Spinal cord (tissue), 9 donors: ENCODE measurements at regions not wholly inside any gene's neighbourhood (a gene's known extent, or its start where the extent isn't known, plus 50 kb on each side); places are given as distances from the start of the nearest gene placed in this dataset.

ENCODE experiments used
- DNase-seq, 6 donors: peaks; one replicate each; pipeline versions ENCODE4 v3.0.0 to v3.0.0-alpha.2; 2013 to 2015; ENCODE audit warnings: low spot score in 6 of 6, low read depth in 4 of 6
- H3K27ac ChIP-seq: one replicate; pipeline ENCODE4 v1.5.1; 2013; ENCODE audit warnings: low read depth, low read length, control low read depth
- H3K27me3 ChIP-seq: one replicate; pipeline ENCODE4 v1.6.1; 2013; ENCODE audit warnings: low read length; ENCODE audit not compliant: control insufficient read depth, insufficient read depth
- H3K36me3 ChIP-seq: one replicate; pipeline ENCODE4 v1.6.1; 2013; ENCODE audit warnings: low read length; ENCODE audit not compliant: control insufficient read depth, insufficient read depth
- H3K4me1 ChIP-seq: one replicate; pipeline ENCODE4 v1.6.1; 2013; ENCODE audit warnings: low read length; ENCODE audit not compliant: control insufficient read depth, insufficient read depth
- H3K4me3 ChIP-seq: one replicate; pipeline ENCODE4 v1.5.1; 2013; ENCODE audit warnings: low read depth, low read length, control low read depth
- H3K9me3 ChIP-seq: one replicate; pipeline ENCODE4 v1.6.1; 2013; ENCODE audit warnings: low read length; ENCODE audit not compliant: control insufficient read depth, insufficient read depth
- WGBS: methylation state at CpG from one replicate; pipeline ENCODE4 v1.1.5; 2013; ENCODE audit warnings: missing lambda C conversion rate; ENCODE audit not compliant: insufficient coverage; 5-methylcytosine and 5-hydroxymethylcytosine counted together
- donor health status: healthy.

GRCh38 chr21:32198384-32198783 lies 80.5 kb downstream of the MIS18A start:
- H3K4me1 ChIP-seq = peaks cover 10% of the 10 kb centered on the region
- no peaks in the 10 kb centered on the region for H3K9me3 ChIP-seq
- DNase-seq = peak in 1 of 6 donors; percentile 66
- H3K27me3 ChIP-seq = no peaks in the 10 kb centered on the region
- no peak overlapping the region for H3K4me3 ChIP-seq
- H3K36me3 ChIP-seq = no peaks in the 10 kb centered on the region
- no peak overlapping the region for H3K27ac ChIP-seq
- 67% methylated on average over 8 of the region's 8 CpGs for WGBS

GRCh38 chr21:32197896-32198295 lies 81.0 kb downstream of the MIS18A start:
- 50% methylated on average over 1 of the region's 2 CpGs for WGBS

GRCh38 chr21:32196001-32196400 lies 82.8 kb downstream of the MIS18A start:
- WGBS = 67% methylated on average over 1 of the region's 4 CpGs
- H3K27me3 ChIP-seq = no peaks in the 10 kb centered on the region
- H3K9me3 ChIP-seq = no peaks in the 10 kb centered on the region

More at GRCh38 chr21:32197896-32198295, 81.0 kb downstream of the MIS18A start:
- Histone ChIP-seq H3K9me3 (no peaks in the 10 kb centered on the region), H3K27ac (no peak overlapping the region), H3K27me3 (no peaks in the 10 kb centered on the region), H3K4me3 (no peak overlapping the region), H3K36me3 (no peaks in the 10 kb centered on the region), H3K4me1 (peaks cover 10% of the 10 kb centered on the region)
- peak in 3 of 6 donors; percentile 26 to 80 (median 35) for DNase-seq

GRCh38 chr21:32193098-32193465 lies 85.8 kb downstream of the MIS18A start:
- Histone ChIP-seq H3K36me3 (no peaks in the 10 kb centered on the region), H3K27ac (no peak overlapping the region), H3K4me1 (peaks cover 1% of the 10 kb centered on the region), H3K4me3 (no peak overlapping the region), H3K9me3 (peaks cover 2% of the 10 kb centered on the region), H3K27me3 (no peaks in the 10 kb centered on the region)
- 91% methylated on average over 3 of the region's 7 CpGs for WGBS
- no peak for DNase-seq

More at GRCh38 chr21:32196001-32196400, 82.8 kb downstream of the MIS18A start:
- Histone ChIP-seq H3K4me1 (peaks cover 10% of the 10 kb centered on the region), H3K4me3 (no peak overlapping the region), H3K27ac (no peak overlapping the region), H3K36me3 (no peaks in the 10 kb centered on the region)
- no peak for DNase-seq

GRCh38 chr21:32192291-32193097 lies 86.4 kb downstream of the MIS18A start:
- no peak for DNase-seq
- H3K4me1 ChIP-seq = no peaks in the 10 kb centered on the region
- no peak overlapping the region for H3K27ac ChIP-seq
- peaks cover 2% of the 10 kb centered on the region for H3K9me3 ChIP-seq
- H3K36me3 ChIP-seq = no peaks in the 10 kb centered on the region
- whole genome bisulfite sequencing = 87% methylated on average over 12 of the region's 13 CpGs
- no peak overlapping the region for H3K4me3 ChIP-seq
- no peaks in the 10 kb centered on the region for H3K27me3 ChIP-seq

GRCh38 chr21:32190493-32191144 lies 88.2 kb downstream of the MIS18A start:
- DNase-seq = no peak
- Histone ChIP-seq H3K4me1 (no peaks in the 10 kb centered on the region), H3K36me3 (no peaks in the 10 kb centered on the region), H3K27ac (no peak overlapping the region), H3K9me3 (peaks cover 2% of the 10 kb centered on the region), H3K27me3 (no peaks in the 10 kb centered on the region), H3K4me3 (no peak overlapping the region)
- 74% methylated on average over 3 of the region's 9 CpGs for WGBS

- H3K9me3 ChIP-seq = peaks cover 2% of the 10 kb centered on the region
- no peaks in the 10 kb centered on the region for H3K4me1 ChIP-seq
- H3K36me3 ChIP-seq = no peaks in the 10 kb centered on the region
- 100% methylated on average over 3 of the region's 5 CpGs for WGBS
- H3K4me3 ChIP-seq = no peak overlapping the region
- no peak overlapping the region for H3K27ac ChIP-seq
- no peak for DNase-seq
- no peaks in the 10 kb centered on the region for H3K27me3 ChIP-seq
These were observed 89.0 kb downstream of the MIS18A start for GRCh38 chr21:32189688-32190483.

GRCh38 chr21:32186804-32187203 lies 92.0 kb downstream of the MIS18A start:
- H3K4me1 ChIP-seq = no peaks in the 10 kb centered on the region
- H3K4me3 ChIP-seq = no peak overlapping the region
- peak in 2 of 6 donors; percentile 55 to 86 for DNase-seq
- H3K9me3 ChIP-seq = peaks cover 2% of the 10 kb centered on the region
- no peaks in the 10 kb centered on the region for H3K27me3 ChIP-seq
- H3K27ac ChIP-seq = no peak overlapping the region
- H3K36me3 ChIP-seq = no peaks in the 10 kb centered on the region
- WGBS = 36% methylated on average over 5 of the region's 8 CpGs

GRCh38 chr21:32185726-32186125 lies 93.1 kb downstream of the MIS18A start:
- no peaks in the 10 kb centered on the region for H3K4me1 ChIP-seq
- H3K36me3 ChIP-seq = no peaks in the 10 kb centered on the region
- no peak overlapping the region for H3K27ac ChIP-seq
- H3K27me3 ChIP-seq = no peaks in the 10 kb centered on the region
- WGBS = 100% methylated on average over 5 of the region's 5 CpGs
- no peak overlapping the region for H3K4me3 ChIP-seq
- no peak for DNase-seq
- H3K9me3 ChIP-seq = peaks cover 2% of the 10 kb centered on the region
